Renal cortical epithelial cell (primary cell): ENCODE measurements at regions not wholly inside any gene's neighbourhood (a gene's known extent, or its start where the extent isn't known, plus 50 kb on each side); places are given as distances from the start of the nearest gene placed in this dataset.

Source experiments
- DNase-seq: peaks from one replicate; pipeline ENCODE4 v3.0.0-alpha.2; 2011; ENCODE audit warnings: low read depth

GRCh38 chr1:203926025-203926540, 64.7 kb downstream of the SNRPE start:
- DNase-seq = no peak

- no peak for DNase-seq
These were observed 68.4 kb downstream of the SNRPE start for GRCh38 chr1:203929741-203930309.

GRCh38 chr1:203930342-203930741, 68.9 kb downstream of the SNRPE start:
- DNase-seq = no peak

- no peak for DNase-seq
These were observed 70.6 kb downstream of the SNRPE start for GRCh38 chr1:203931953-203932352.

- DNase-seq = no peak
These were observed 71.2 kb downstream of the SNRPE start for GRCh38 chr1:203932556-203932955.

GRCh38 chr1:203934027-203934426, 72.6 kb downstream of the SNRPE start:
- no peak for DNase-seq

GRCh38 chr1:203934651-203935050, 73.3 kb downstream of the SNRPE start:
- DNase-seq = no peak

- DNase-seq = no peak
These were observed 73.9 kb downstream of the SNRPE start for GRCh38 chr1:203935321-203935720.

GRCh38 chr1:203937678-203938330, 76.4 kb downstream of the SNRPE start:
- no peak for DNase-seq

GRCh38 chr1:203944651-203945404, 83.4 kb downstream of the SNRPE start:
- no peak for DNase-seq

GRCh38 chr1:203954293-203954692, 92.9 kb downstream of the SNRPE start:
- no peak for DNase-seq

- peak; percentile 5 for DNase-seq
These were observed 93.6 kb downstream of the SNRPE start for GRCh38 chr1:203954788-203955552.

GRCh38 chr1:203968761-203969160, 104.2 kb upstream of the SOX13 start:
- no peak for DNase-seq

- no peak for DNase-seq
These were observed 103.1 kb upstream of the SOX13 start for GRCh38 chr1:203969846-203970245.

- no peak for DNase-seq
These were observed 87.9 kb upstream of the SOX13 start for GRCh38 chr1:203985044-203985443.

GRCh38 chr1:203985676-203986075, 87.2 kb upstream of the SOX13 start:
- DNase-seq = no peak

- no peak for DNase-seq
These were observed 85.9 kb upstream of the SOX13 start for GRCh38 chr1:203986887-203987461.

- no peak for DNase-seq
These were observed 82.8 kb upstream of the SOX13 start for GRCh38 chr1:203990118-203990517.

GRCh38 chr1:203992440-203992839, 80.5 kb upstream of the SOX13 start:
- DNase-seq = peak; percentile 39

GRCh38 chr1:203993256-203993655, 79.7 kb upstream of the SOX13 start:
- DNase-seq = no peak

GRCh38 chr1:203995228-203995627, 77.7 kb upstream of the SOX13 start:
- peak; percentile 5 for DNase-seq

- peak; percentile 33 for DNase-seq
These were observed 76.8 kb upstream of the SOX13 start for GRCh38 chr1:203996126-203996525.
